ENCODE measurements at regions not wholly inside any gene's neighbourhood (a gene's known extent, or its start where the extent isn't known, plus 50 kb on each side); places are given as distances from the start of the nearest gene placed in this dataset.
A peak's percentile ranks its signal among the peaks of the same experiment; 100 is the strongest.

- DNase-seq (ENCODE audit: low read depth in 2 of 2), result no peak
Observed at GRCh38 chr4:115938764-115939443, 825.5 kb upstream of the NDST4 start.

- no peak for DNase-seq (ENCODE audit: low read depth in 2 of 2)
Observed at GRCh38 chr4:115929373-115929772, 816.0 kb upstream of the NDST4 start.

GRCh38 chr4:115927382-115927781, 814.0 kb upstream of the NDST4 start:
- DNase-seq (ENCODE audit: low read depth in 2 of 2), result no peak

- DNase-seq (ENCODE audit: low read depth in 2 of 2), result no peak
Observed at GRCh38 chr4:115923152-115923551, 809.7 kb upstream of the NDST4 start.

GRCh38 chr4:115920637-115921036, 807.2 kb upstream of the NDST4 start:
- DNase-seq (ENCODE audit: low read depth in 2 of 2), result no peak

GRCh38 chr4:115918149-115918548, 804.7 kb upstream of the NDST4 start:
- DNase-seq (ENCODE audit: low read depth in 2 of 2), result no peak

GRCh38 chr4:115906428-115906827, 793.0 kb upstream of the NDST4 start:
- DNase-seq (ENCODE audit: low read depth in 2 of 2), result no peak

- no peak for DNase-seq (ENCODE audit: low read depth in 2 of 2)
Observed at GRCh38 chr4:115883847-115884246, 770.4 kb upstream of the NDST4 start.

GRCh38 chr4:115883231-115883630, 769.8 kb upstream of the NDST4 start:
- DNase-seq (ENCODE audit: low read depth in 2 of 2), result no peak

- no peak for DNase-seq (ENCODE audit: low read depth in 2 of 2)
Observed at GRCh38 chr4:115873048-115873447, 759.6 kb upstream of the NDST4 start.

GRCh38 chr4:115871596-115871995, 758.2 kb upstream of the NDST4 start:
- DNase-seq (ENCODE audit: low read depth in 2 of 2), result no peak

GRCh38 chr4:115866364-115866896, 753.0 kb upstream of the NDST4 start:
- no peak for DNase-seq (ENCODE audit: low read depth in 2 of 2)

GRCh38 chr4:115865736-115866135, 752.3 kb upstream of the NDST4 start:
- no peak for DNase-seq (ENCODE audit: low read depth in 2 of 2)

GRCh38 chr4:115852767-115853091, 739.3 kb upstream of the NDST4 start:
- DNase-seq (ENCODE audit: low read depth in 2 of 2), result no peak

- peak in 1 of 2 experiments; percentile 2 for DNase-seq (ENCODE audit: low read depth in 2 of 2)
Observed at GRCh38 chr4:115851918-115852766, 738.7 kb upstream of the NDST4 start.

- no peak for DNase-seq (ENCODE audit: low read depth in 2 of 2)
Observed at GRCh38 chr4:115850799-115851509, 737.5 kb upstream of the NDST4 start.

GRCh38 chr4:115844180-115844579, 730.8 kb upstream of the NDST4 start:
- no peak for DNase-seq (ENCODE audit: low read depth in 2 of 2)

GRCh38 chr4:115841871-115842270, 728.5 kb upstream of the NDST4 start:
- DNase-seq (ENCODE audit: low read depth in 2 of 2), result no peak

- no peak for DNase-seq (ENCODE audit: low read depth in 2 of 2)
Observed at GRCh38 chr4:115834441-115834840, 721.0 kb upstream of the NDST4 start.

- no peak for DNase-seq (ENCODE audit: low read depth in 2 of 2)
Observed at GRCh38 chr4:115824630-115825029, 711.2 kb upstream of the NDST4 start.

GRCh38 chr4:115803825-115804224, 690.4 kb upstream of the NDST4 start:
- no peak for DNase-seq (ENCODE audit: low read depth in 2 of 2)

GRCh38 chr4:115790812-115791211, 677.4 kb upstream of the NDST4 start:
- no peak for DNase-seq (ENCODE audit: low read depth in 2 of 2)
